RWPE2 (cell line): ENCODE measurements at regions not wholly inside any gene's neighbourhood (a gene's known extent, or its start where the extent isn't known, plus 50 kb on each side); places are given as distances from the start of the nearest gene placed in this dataset.

ENCODE experiments used
- ATAC-seq: fragments of 200-7000 bp; cut with Tn5 transposase; 3 replicates; pipeline ENCODE4 v1.9.1; 2021; ENCODE audit warnings: low read depth
- DNase-seq: peaks from one replicate; pipeline ENCODE4 v3.0.0-alpha.2; 2020; ENCODE audit warnings: low spot score
- H3K27ac ChIP-seq: fragments of 450-650 bp; 2 replicates; pipeline ENCODE4 v1.5.1; 2017; ENCODE audit warnings: mild to moderate bottlenecking; ENCODE audit not compliant: poor library complexity, severe bottlenecking
- H3K27me3 ChIP-seq: fragments of 250-450 bp; sonication (Bioruptor Pico); 2 replicates; pipeline ENCODE4 v1.5.1; 2021; ENCODE audit warnings: mild to moderate bottlenecking, moderate library complexity; ENCODE audit not compliant: insufficient read depth, poor library complexity, severe bottlenecking
- H3K36me3 ChIP-seq: fragments of 250-450 bp; sonication (Bioruptor Pico); 2 replicates; pipeline ENCODE4 v1.5.1; 2020; ENCODE audit warnings: low read depth, mild to moderate bottlenecking, moderate library complexity
- H3K4me1 ChIP-seq: fragments of 250-450 bp; sonication (Bioruptor Pico); 2 replicates; pipeline ENCODE4 v1.5.1; 2021; ENCODE audit warnings: mild to moderate bottlenecking, moderate library complexity; ENCODE audit not compliant: insufficient read depth, poor library complexity, severe bottlenecking
- H3K4me3 ChIP-seq: fragments of 250-450 bp; sonication (Bioruptor Pico); 2 replicates; pipeline ENCODE4 v1.5.1; 2021; ENCODE audit warnings: mild to moderate bottlenecking, moderate library complexity; ENCODE audit not compliant: severe bottlenecking
- H3K9me3 ChIP-seq: fragments of 250-450 bp; sonication (Bioruptor Pico); 2 replicates; pipeline ENCODE4 v1.5.1; 2021; ENCODE audit warnings: mild to moderate bottlenecking, moderate library complexity; ENCODE audit not compliant: severe bottlenecking
- TF ChIP-seq, protein P1 (sequence below): fragments of 450-650 bp; IDR thresholded peaks from one replicate; pipeline ENCODE4 v1.5.1; 2017; ENCODE audit warnings: mild to moderate bottlenecking, moderate library complexity; ENCODE audit not compliant: poor library complexity, severe bottlenecking

GRCh38 chr3:86234506-86235254 is 756.3 kb downstream of the VGLL3 start:
- no peaks in the 10 kb centered on the region for H3K36me3 ChIP-seq
- TF ChIP-seq, protein P1, sequence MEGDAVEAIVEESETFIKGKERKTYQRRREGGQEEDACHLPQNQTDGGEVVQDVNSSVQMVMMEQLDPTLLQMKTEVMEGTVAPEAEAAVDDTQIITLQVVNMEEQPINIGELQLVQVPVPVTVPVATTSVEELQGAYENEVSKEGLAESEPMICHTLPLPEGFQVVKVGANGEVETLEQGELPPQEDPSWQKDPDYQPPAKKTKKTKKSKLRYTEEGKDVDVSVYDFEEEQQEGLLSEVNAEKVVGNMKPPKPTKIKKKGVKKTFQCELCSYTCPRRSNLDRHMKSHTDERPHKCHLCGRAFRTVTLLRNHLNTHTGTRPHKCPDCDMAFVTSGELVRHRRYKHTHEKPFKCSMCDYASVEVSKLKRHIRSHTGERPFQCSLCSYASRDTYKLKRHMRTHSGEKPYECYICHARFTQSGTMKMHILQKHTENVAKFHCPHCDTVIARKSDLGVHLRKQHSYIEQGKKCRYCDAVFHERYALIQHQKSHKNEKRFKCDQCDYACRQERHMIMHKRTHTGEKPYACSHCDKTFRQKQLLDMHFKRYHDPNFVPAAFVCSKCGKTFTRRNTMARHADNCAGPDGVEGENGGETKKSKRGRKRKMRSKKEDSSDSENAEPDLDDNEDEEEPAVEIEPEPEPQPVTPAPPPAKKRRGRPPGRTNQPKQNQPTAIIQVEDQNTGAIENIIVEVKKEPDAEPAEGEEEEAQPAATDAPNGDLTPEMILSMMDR, result no peak
- no peaks in the 10 kb centered on the region for H3K4me1 ChIP-seq
- peaks cover 3% of the 10 kb centered on the region for H3K27me3 ChIP-seq
- H3K27ac ChIP-seq, result no peak overlapping the region
- ATAC-seq (no peak), DNase-seq (no peak)
- H3K9me3 ChIP-seq, result no peaks in the 10 kb centered on the region
- H3K4me3 ChIP-seq, result no peak overlapping the region

DNA sequence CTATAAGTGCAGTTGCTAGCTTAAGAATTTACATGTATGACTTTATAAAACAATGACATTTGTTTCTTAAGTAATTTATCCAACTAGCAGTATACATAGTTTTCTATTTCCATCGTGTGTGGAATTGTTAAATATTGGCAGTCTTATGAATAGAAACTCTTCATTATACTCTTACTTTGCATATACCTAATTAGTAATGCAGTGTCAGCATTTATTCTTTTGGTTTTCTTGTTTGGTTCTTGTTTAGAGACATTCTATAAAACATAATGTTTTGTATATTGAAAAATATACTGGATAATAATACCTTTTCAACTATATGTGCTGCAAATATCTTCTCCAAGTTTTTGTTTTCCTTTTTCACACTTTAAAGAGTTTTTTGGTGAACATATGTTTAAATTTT is 760.2 kb downstream of the VGLL3 start:
- Histone ChIP-seq H3K4me3 (no peak overlapping the region), H3K27ac (no peak overlapping the region), H3K27me3 (no peaks in the 10 kb centered on the region), H3K9me3 (no peaks in the 10 kb centered on the region), H3K36me3 (no peaks in the 10 kb centered on the region), H3K4me1 (no peaks in the 10 kb centered on the region)
- ATAC-seq (no peak), DNase-seq (no peak)
- TF ChIP-seq, protein P1, result no peak

DNA sequence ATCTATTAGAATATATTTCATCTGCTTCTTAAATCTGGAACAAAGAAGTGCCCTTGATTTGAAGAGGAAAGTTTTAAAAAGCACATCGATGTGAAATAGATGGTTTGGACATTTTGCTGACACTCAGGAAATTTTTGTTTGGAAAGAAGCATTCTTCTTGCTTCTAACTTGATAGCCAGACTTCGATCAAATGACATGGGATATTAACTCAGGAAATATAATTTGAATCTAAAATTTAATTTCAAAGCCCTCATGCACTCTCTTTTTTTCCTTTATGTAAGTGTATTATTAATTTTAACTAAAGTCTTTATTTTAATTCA is 761.2 kb downstream of the VGLL3 start:
- no peaks in the 10 kb centered on the region for H3K27me3 ChIP-seq
- H3K4me1 ChIP-seq, result no peaks in the 10 kb centered on the region
- H3K4me3 ChIP-seq, result no peak overlapping the region
- ATAC-seq, result no peak
- no peaks in the 10 kb centered on the region for H3K36me3 ChIP-seq
- no peaks in the 10 kb centered on the region for H3K9me3 ChIP-seq
- TF ChIP-seq, protein P1, result no peak
- H3K27ac ChIP-seq, result no peak overlapping the region
- DNase-seq, result no peak

- no peaks in the 10 kb centered on the region for H3K36me3 ChIP-seq
- no peak overlapping the region for H3K27ac ChIP-seq
- H3K4me3 ChIP-seq, result no peak overlapping the region
- ATAC-seq (no peak), DNase-seq (no peak)
- no peaks in the 10 kb centered on the region for H3K4me1 ChIP-seq
- TF ChIP-seq, protein P1, result no peak
- no peaks in the 10 kb centered on the region for H3K9me3 ChIP-seq
- no peaks in the 10 kb centered on the region for H3K27me3 ChIP-seq
Observed at GRCh38 chr3:86229086-86229774, 761.7 kb downstream of the VGLL3 start.

- DNase-seq (no peak), ATAC-seq (no peak)
- TF ChIP-seq, protein P1, result no peak
Observed at GRCh38 chr3:86228101-86228500, 762.8 kb downstream of the VGLL3 start.

More at GRCh38 chr3:86228101-86228500, 762.8 kb downstream of the VGLL3 start:
- no peaks in the 10 kb centered on the region for H3K27me3 ChIP-seq
- H3K9me3 ChIP-seq, result no peaks in the 10 kb centered on the region
- H3K4me1 ChIP-seq, result no peaks in the 10 kb centered on the region
- H3K4me3 ChIP-seq, result no peak overlapping the region
- H3K36me3 ChIP-seq, result no peaks in the 10 kb centered on the region
- no peak overlapping the region for H3K27ac ChIP-seq
